GM19455 (cell line): ENCODE measurements at regions not wholly inside any gene's neighbourhood (a gene's known extent, or its start where the extent isn't known, plus 50 kb on each side); places are given as distances from the start of the nearest gene placed in this dataset.

ENCODE experiments used
- ATAC-seq: cut with Tn5 transposase; IDR thresholded peaks from one replicate; pipeline ENCODE4 v1.9.1; 2021; ENCODE audit not compliant: unreplicated experiment

- no peak for ATAC-seq
Observed at GRCh38 chr11:11789735-11790369, 51.9 kb upstream of the USP47 start.

GRCh38 chr11:11788063-11788710 is 53.6 kb upstream of the USP47 start:
- ATAC-seq = no peak

DNA sequence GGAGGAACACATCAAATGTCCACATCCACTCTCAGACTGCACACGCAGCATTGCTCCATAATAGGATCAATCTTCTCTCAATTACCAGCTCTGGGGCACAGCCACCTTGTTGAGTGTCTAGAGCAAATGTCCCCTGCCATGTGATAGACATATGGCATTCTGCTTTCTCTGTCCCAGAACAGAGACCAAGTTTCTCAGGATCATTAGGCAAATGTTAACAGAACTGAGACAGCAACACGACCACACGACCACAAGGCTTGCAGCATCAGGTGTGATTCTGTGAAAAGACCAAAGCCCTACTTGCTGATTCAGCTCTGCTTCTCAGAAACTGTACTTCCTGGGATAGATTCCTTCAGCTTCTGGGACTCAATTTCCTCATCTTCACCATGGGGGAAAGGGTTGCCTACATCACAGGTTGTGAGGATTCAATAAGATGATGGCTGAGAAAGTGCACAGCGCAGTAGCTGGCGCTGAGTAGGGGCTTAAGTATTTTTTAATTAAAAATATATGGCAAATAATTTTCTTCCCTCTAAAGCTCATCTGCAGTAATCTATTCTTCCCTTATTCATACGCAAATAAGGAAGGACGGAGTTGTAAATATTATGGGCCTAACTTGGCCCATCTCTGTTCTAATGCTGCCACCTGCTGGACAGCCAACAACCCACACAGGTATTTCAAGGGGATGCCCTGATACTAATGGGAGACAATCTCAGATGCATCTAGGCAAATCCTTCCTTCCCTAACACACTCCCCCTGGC is 54.3 kb upstream of the USP47 start:
- peak; percentile 71 for ATAC-seq

- no peak for ATAC-seq
Observed at GRCh38 chr11:11786771-11787170, 55.0 kb upstream of the USP47 start.

DNA sequence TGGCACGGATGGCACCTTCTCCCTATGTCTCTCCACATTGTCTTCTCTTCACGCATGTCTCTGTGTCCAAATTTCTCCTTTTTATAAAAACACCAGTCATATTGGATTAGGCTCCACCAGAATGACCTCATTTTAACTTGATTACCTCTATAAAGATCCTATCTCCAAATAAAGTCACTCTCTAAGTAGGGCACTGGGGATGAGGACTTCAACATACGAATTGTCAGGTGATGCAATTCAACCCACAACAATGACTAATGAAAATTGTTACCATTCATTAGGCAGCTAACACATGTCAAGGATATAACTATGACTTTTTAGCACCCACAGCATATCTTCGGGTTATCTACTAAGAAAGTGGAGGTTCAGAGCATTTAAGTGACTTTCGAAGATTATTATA is 55.5 kb upstream of the USP47 start:
- no peak for ATAC-seq

- no peak for ATAC-seq
Observed at GRCh38 chr11:11782532-11783110, 59.2 kb upstream of the USP47 start.

DNA sequence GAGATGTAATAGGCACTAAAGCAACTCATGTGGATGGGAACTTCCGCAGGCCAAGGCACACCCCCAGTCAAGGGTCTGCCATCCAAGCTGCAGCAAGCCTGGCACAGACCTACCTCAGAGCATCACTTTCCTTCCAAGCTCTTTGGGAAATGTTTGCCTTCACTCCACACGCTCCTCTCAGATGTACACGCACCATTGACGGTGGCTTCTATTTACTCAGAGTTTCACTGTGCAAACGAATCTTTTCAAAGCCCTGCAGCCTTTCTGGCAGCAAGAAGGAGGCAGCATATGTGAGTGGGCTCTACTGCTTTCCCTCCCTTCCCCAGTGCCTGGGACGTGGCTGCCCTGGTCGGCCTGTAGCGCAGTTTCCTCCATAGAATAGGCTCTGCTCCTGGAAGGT is 60.9 kb upstream of the USP47 start:
- ATAC-seq = no peak

- no peak for ATAC-seq
Observed at GRCh38 chr11:11779975-11780374, 61.8 kb upstream of the USP47 start.

GRCh38 chr11:11777897-11778296 is 63.9 kb upstream of the USP47 start:
- ATAC-seq = no peak

GRCh38 chr11:11776714-11777113 is 65.1 kb upstream of the USP47 start:
- no peak for ATAC-seq

GRCh38 chr11:11774928-11775327 is 66.8 kb upstream of the USP47 start:
- no peak for ATAC-seq

DNA sequence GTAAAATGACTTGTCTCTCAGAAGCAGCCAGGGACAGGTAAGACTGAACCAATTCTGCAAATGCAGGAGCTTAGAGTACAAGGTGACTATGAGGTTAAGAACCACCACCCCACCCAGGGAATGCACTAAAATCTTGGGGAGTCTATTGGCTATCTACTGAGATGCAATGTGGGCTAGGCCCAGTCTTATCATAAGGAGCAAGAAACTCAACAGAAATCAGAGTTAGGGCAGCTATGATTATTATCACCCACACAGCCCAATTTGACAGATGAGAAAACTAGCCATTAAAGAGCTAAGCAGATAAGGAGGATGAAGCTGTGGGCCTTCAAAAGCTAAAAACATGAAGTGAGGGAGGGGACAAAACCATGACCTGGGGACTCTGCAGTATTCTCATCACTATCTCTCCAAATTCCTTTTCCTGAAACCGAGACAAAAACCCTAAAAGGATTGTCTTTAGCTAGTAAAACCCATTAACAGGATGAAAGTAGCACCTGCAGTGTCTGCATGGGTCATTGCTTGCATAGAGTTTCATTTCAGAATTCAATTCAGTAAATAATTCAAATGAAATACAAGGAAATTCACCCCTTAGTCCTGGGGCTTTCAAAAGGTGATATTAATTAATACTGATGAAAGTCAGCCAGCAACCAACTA is 68.8 kb upstream of the USP47 start:
- ATAC-seq = no peak

- ATAC-seq = no peak
Observed at GRCh38 chr11:11770921-11771486, 70.8 kb upstream of the USP47 start.

- ATAC-seq = no peak
Observed at GRCh38 chr11:11770296-11770695, 71.5 kb upstream of the USP47 start.

DNA sequence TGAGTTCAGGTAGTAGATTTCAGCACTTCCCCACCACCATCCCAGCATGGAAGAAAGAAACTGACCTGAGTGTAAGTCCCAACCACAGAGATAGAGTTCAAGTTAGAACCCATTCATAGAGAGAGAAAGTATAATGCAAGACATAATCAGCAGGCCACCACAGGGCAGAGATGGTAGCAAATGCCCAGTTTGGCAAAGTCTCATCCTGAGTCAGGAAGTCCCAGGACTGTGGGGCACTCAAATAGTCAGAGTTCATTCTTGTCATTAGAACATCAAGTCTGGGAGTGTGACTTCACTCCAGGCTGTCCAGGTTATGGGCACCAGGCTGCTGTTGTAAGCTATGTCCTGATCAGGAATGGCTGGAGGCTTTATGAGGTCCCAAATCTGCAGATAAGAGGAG is 72.0 kb upstream of the USP47 start:
- ATAC-seq = no peak

DNA sequence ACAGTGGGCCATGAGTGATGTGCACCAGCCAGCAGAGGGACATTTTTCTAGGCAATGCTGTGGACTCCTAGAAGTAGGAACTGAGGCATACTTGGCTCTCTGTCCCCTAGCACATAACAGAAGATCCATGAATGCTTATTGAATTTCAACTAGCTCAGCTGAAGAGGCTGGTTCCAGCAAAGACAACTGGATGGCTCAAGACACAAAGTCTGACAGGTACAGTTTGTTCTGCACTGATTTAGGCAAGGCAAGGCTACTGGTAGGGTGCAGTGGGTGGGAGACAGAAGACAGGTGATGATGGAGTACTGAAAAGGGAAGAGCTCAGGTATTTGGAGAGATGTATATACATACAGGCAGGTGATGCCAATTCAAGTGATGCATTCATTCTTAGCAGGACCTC is 72.4 kb upstream of the USP47 start:
- no peak for ATAC-seq

- no peak for ATAC-seq
Observed at GRCh38 chr11:11764423-11764803, 77.4 kb upstream of the USP47 start.

DNA sequence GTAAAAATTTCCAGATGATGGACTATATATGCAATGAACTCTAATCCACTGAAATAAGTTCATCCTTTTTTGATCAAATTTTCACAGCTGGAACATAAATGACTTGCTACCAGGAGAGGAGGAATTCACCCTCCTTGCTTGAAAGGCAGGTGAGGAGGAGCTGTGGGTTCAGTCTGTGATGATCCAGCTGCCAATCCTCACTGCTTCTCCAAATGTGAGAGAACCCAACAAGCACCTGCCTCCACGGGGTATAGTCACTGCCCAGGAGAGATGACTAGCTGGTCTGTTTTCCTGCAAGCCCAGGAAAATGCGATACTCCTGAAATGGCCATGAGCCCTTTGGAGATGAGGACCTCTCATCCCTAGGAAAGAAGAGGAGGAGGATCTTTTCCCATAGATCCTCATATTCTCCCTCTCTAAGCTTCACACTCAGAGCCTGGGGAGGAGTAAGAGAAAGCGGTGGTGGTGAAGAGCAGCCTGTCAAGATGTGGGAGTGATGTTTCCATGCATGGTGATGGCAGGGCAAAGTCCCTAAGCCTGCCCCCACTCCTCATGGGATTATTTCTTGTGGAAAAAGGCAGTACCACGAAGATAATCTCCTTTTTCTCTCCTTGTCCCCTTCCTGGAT is 77.9 kb upstream of the USP47 start:
- no peak for ATAC-seq

- no peak for ATAC-seq
Observed at GRCh38 chr11:11760838-11761237, 80.9 kb upstream of the USP47 start.

GRCh38 chr11:11758603-11759196 is 83.1 kb upstream of the USP47 start:
- no peak for ATAC-seq
